GM19463 (cell line): ENCODE measurements at regions not wholly inside any gene's neighbourhood (a gene's known extent, or its start where the extent isn't known, plus 50 kb on each side); places are given as distances from the start of the nearest gene placed in this dataset.
"Not testable (repeated sequence)": the region's sequence is repeated elsewhere in the genome, so short reads cannot be mapped to it uniquely, and the experiment has no call there.

Source experiments
- ATAC-seq: cut with Tn5 transposase; IDR thresholded peaks from one replicate; pipeline ENCODE4 v1.9.1; 2021; ENCODE audit warnings: mild to moderate bottlenecking, moderate library complexity; ENCODE audit not compliant: unreplicated experiment

GRCh38 chr2:53610260-53610659 lies 157.3 kb upstream of the CHAC2 start:
- no peak for ATAC-seq

- no peak for ATAC-seq
Observed at GRCh38 chr2:53609551-53609950, 158.1 kb upstream of the CHAC2 start.

GRCh38 chr2:53608293-53608692 lies 159.3 kb upstream of the CHAC2 start:
- ATAC-seq: no peak

GRCh38 chr2:53600815-53601214 lies 166.8 kb upstream of the CHAC2 start:
- ATAC-seq: no peak

GRCh38 chr2:53586733-53587612 lies 180.6 kb upstream of the CHAC2 start:
- not testable (repeated sequence) for ATAC-seq

GRCh38 chr2:53584986-53585385 lies 182.6 kb upstream of the CHAC2 start:
- ATAC-seq: no peak

- ATAC-seq: no peak
Observed at GRCh38 chr2:53583583-53583982, 184.0 kb upstream of the CHAC2 start.

GRCh38 chr2:53582556-53582955 lies 185.0 kb upstream of the CHAC2 start:
- no peak for ATAC-seq

- no peak for ATAC-seq
Observed at GRCh38 chr2:53576166-53576565, 191.4 kb upstream of the CHAC2 start.

GRCh38 chr2:53575721-53576124 lies 191.9 kb upstream of the CHAC2 start:
- no peak for ATAC-seq

GRCh38 chr2:53572696-53573095 lies 194.9 kb upstream of the CHAC2 start:
- no peak for ATAC-seq

- no peak for ATAC-seq
Observed at GRCh38 chr2:53569957-53570727, 197.5 kb upstream of the CHAC2 start.

GRCh38 chr2:53568469-53568868 lies 199.1 kb upstream of the CHAC2 start:
- ATAC-seq: no peak

GRCh38 chr2:53567073-53567472 lies 200.5 kb upstream of the CHAC2 start:
- no peak for ATAC-seq

- ATAC-seq: no peak
Observed at GRCh38 chr2:53562407-53562806, 205.2 kb upstream of the CHAC2 start.

- ATAC-seq: no peak
Observed at GRCh38 chr2:53561155-53561554, 206.4 kb upstream of the CHAC2 start.

- no peak for ATAC-seq
Observed at GRCh38 chr2:53559302-53559966, 208.2 kb upstream of the CHAC2 start.

- no peak for ATAC-seq
Observed at GRCh38 chr2:53558867-53559266, 208.7 kb upstream of the CHAC2 start.

GRCh38 chr2:53549497-53549896 lies 218.1 kb upstream of the CHAC2 start:
- no peak for ATAC-seq

GRCh38 chr2:53545604-53546003 lies 222.0 kb upstream of the CHAC2 start:
- ATAC-seq: no peak

- no peak for ATAC-seq
Observed at GRCh38 chr2:53544871-53545558, 222.6 kb upstream of the CHAC2 start.
